Inflammatory macrophage treated with lipopolysaccharide for 1 hour (primary cell): ENCODE measurements at regions not wholly inside any gene's neighbourhood (a gene's known extent, or its start where the extent isn't known, plus 50 kb on each side); places are given as distances from the start of the nearest gene placed in this dataset.

Experiments used
- DNase-seq, 2 donors: peaks; one replicate each; pipeline ENCODE4 v3.0.0-alpha.2; 2020 to 2022

GRCh38 chr9:31078175-31078574 is 1306.3 kb upstream of the ACO1 start:
- DNase-seq: no peak

- DNase-seq: no peak
Measured at GRCh38 chr9:31084350-31084749, 1300.1 kb upstream of the ACO1 start.

- DNase-seq: no peak
Measured at GRCh38 chr9:31089549-31090221, 1294.8 kb upstream of the ACO1 start.

GRCh38 chr9:31100311-31100710 is 1284.1 kb upstream of the ACO1 start:
- no peak for DNase-seq

GRCh38 chr9:31103836-31104235 is 1280.6 kb upstream of the ACO1 start:
- no peak for DNase-seq

- DNase-seq: no peak
Measured at GRCh38 chr9:31104249-31104648, 1280.2 kb upstream of the ACO1 start.

GRCh38 chr9:31112491-31112890 is 1272.0 kb upstream of the ACO1 start:
- no peak for DNase-seq

- DNase-seq: no peak
Measured at GRCh38 chr9:31114346-31114745, 1270.1 kb upstream of the ACO1 start.

- DNase-seq: peak in 1 of 2 donors; percentile 8
Measured at GRCh38 chr9:31119890-31120454, 1264.5 kb upstream of the ACO1 start.

GRCh38 chr9:31124389-31124788 is 1260.1 kb upstream of the ACO1 start:
- DNase-seq: no peak

GRCh38 chr9:31135567-31135966 is 1248.9 kb upstream of the ACO1 start:
- no peak for DNase-seq

GRCh38 chr9:31136524-31136923 is 1247.9 kb upstream of the ACO1 start:
- no peak for DNase-seq

- no peak for DNase-seq
Measured at GRCh38 chr9:31137176-31138160, 1247.0 kb upstream of the ACO1 start.

- peak in 1 of 2 donors; percentile 4 for DNase-seq
Measured at GRCh38 chr9:31140316-31140715, 1244.1 kb upstream of the ACO1 start.

GRCh38 chr9:31142456-31142855 is 1242.0 kb upstream of the ACO1 start:
- no peak for DNase-seq

GRCh38 chr9:31144614-31145013 is 1239.8 kb upstream of the ACO1 start:
- no peak for DNase-seq

GRCh38 chr9:31146485-31147166 is 1237.8 kb upstream of the ACO1 start:
- DNase-seq: no peak

GRCh38 chr9:31153250-31153840 is 1231.1 kb upstream of the ACO1 start:
- DNase-seq: no peak

- DNase-seq: no peak
Measured at GRCh38 chr9:31166516-31166915, 1217.9 kb upstream of the ACO1 start.

GRCh38 chr9:31168161-31168560 is 1216.3 kb upstream of the ACO1 start:
- no peak for DNase-seq

GRCh38 chr9:31174681-31175080 is 1209.8 kb upstream of the ACO1 start:
- no peak for DNase-seq

GRCh38 chr9:31183866-31184265 is 1200.6 kb upstream of the ACO1 start:
- no peak for DNase-seq

- no peak for DNase-seq
Measured at GRCh38 chr9:31185831-31186230, 1198.6 kb upstream of the ACO1 start.
